ENCODE measurements at regions not wholly inside any gene's neighbourhood (a gene's known extent, or its start where the extent isn't known, plus 50 kb on each side); places are given as distances from the start of the nearest gene placed in this dataset.

- no peak for TF ChIP-seq MLLT1 (IDR thresholded peaks at IDR 0.05)
- TF ChIP-seq ZNF146 (CRISPR knock-in tag; IDR thresholded peaks at IDR 0.05; ENCODE audit: unreplicated experiment) = no peak
- TF ChIP-seq THRAP3 (IDR thresholded peaks at IDR 0.05; ENCODE audit: borderline replicate concordance) = no peak
These were observed 107.4 kb upstream of the CREB1 start (continued) for GRCh38 chr2:207422380-207422779.

GRCh38 chr2:207423886-207424285 lies 105.9 kb upstream of the CREB1 start:
- 40% methylated on average over 3 of the region's 3 CpGs for WGBS (ENCODE audit: insufficient coverage, low coverage, missing lambda C conversion rate)
- BruUV-seq (replicated peaks) = no TSS peak
- H2AFZ ChIP-seq (ENCODE audit: low read depth, low read length) = peak overlapping the region; percentile 20
- no peaks in the 10 kb centered on the region for H3K79me2 ChIP-seq (ENCODE audit: control insufficient read depth, insufficient read depth, low read length)
- FAIRE-seq (peak; percentile 40), DNase-seq (ENCODE audit: extremely low read depth in 1 of 4, low spot score in 3 of 4) (peak in 2 of 4 experiments; percentile 17 to 39), ATAC-seq (peak; percentile 77)
- H3K36me3 ChIP-seq (ENCODE audit: control insufficient read depth, insufficient read depth, low read length) = no peaks in the 10 kb centered on the region
- ChIA-PET POLR2A (interaction anchor here (0.6 to 1.7 kb wide), 3 partner anchors 13 to 58 kb away, joined by 3 to 7 read pairs (median 4); no protein-coding TSS in a partner anchor), CTCF (ENCODE audit: low intra/inter-chr PET ratio) (no interaction called here)
- H3K4me3 ChIP-seq = no peak overlapping the region
- peaks cover 0 to 11% of the 10 kb centered on the region in 2 experiments; a peak in 2 of 5 replicates for H3K4me1 ChIP-seq (replicated peaks in 1 of 2; ENCODE audit: control insufficient read depth in 2 of 2, insufficient read depth in 2 of 2, low read length in 2 of 2)
- no peaks in the 10 kb centered on the region for H4K20me1 ChIP-seq (replicated peaks; ENCODE audit: control insufficient read depth, insufficient read depth, low read length)
- H3K9me1 ChIP-seq (ENCODE audit: control insufficient read depth, insufficient read depth, low read length) = no peaks in the 10 kb centered on the region
- no peaks in the 10 kb centered on the region; the same call in 1 of the 2 replicates for H3K9me3 ChIP-seq (replicated peaks; ENCODE audit: control insufficient read depth, insufficient read depth, low read depth, low read length)
- H3K4me2 ChIP-seq (ENCODE audit: insufficient read depth, low read length) = no peak overlapping the region
- intact Hi-C loops (cut with micrococcal nuclease) = no loop called here
- H3K27me3 ChIP-seq (ENCODE audit: control insufficient read depth in 2 of 2, insufficient read depth in 2 of 2, low read length in 2 of 2) = no peaks in the 10 kb centered on the region
- H3K9ac ChIP-seq (ENCODE audit: insufficient read depth in 1 of 2, low read depth in 2 of 2, low read length in 2 of 2) = no peak overlapping the region
- in situ Hi-C loops (cut with MboI) = no loop called here
- H3K27ac ChIP-seq (ENCODE audit: extremely low read depth, low read depth, low read length) = peak overlapping the region; percentile 41; the same call in 1 of the 3 replicates
- TF ChIP-seq E2F6 (IDR thresholded peaks at IDR 0.05; ENCODE audit: borderline replicate concordance in 1 of 2, extremely low read depth in 1 of 2, insufficient read depth in 1 of 2, insufficient read length in 1 of 2, low read depth in 1 of 2, low read length in 1 of 2, poor library complexity in 1 of 2, severe bottlenecking in 1 of 2) (peak in 1 of 2 experiments; percentile 30), DMBX1 (CRISPR knock-in tag; IDR thresholded peaks at IDR 0.05; ENCODE audit: borderline replicate concordance) (0 out of 2 replicates have a peak, but pooled peaks have one; percentile 28), ARID1B (IDR thresholded peaks at IDR 0.05) (no peak), PTBP1 (IDR thresholded peaks at IDR 0.05; ENCODE audit: low read depth, low read length) (no peak), SFPQ (IDR thresholded peaks at IDR 0.05; ENCODE audit: low read depth, low read length) (no peak), MAX (CRISPR knock-in tag; IDR thresholded peaks at IDR 0.05) (peak; percentile 72), ZNF79 (CRISPR knock-in tag; IDR thresholded peaks at IDR 0.05; ENCODE audit: low read depth) (no peak), KAT8 (IDR thresholded peaks at IDR 0.05; ENCODE audit: low read depth) (no peak), ZBTB43 (CRISPR knock-in tag; IDR thresholded peaks at IDR 0.05) (no peak), SPI1 (IDR thresholded peaks at IDR 0.05; ENCODE audit: borderline replicate concordance, low read depth, low read length) (0 out of 2 replicates have a peak, but pooled peaks have one; percentile 31), RAD21 (CRISPR knock-in tag; conservative IDR thresholded peaks at IDR 0.05 in 1 of 2, IDR thresholded peaks at IDR 0.05 in 1 of 2) (no peak)

Data from K562 (cell line).